Esophagus mucosa (tissue), 1 donor: ENCODE measurements at regions not wholly inside any gene's neighbourhood (a gene's known extent, or its start where the extent isn't known, plus 50 kb on each side); places are given as distances from the start of the nearest gene placed in this dataset.
"Not testable (repeated sequence)": the region's sequence is repeated elsewhere in the genome, so short reads cannot be mapped to it uniquely, and the experiment has no call there.

Experiments
- ATAC-seq: fragments of 200-7000 bp; cut with Tn5 transposase; one replicate; pipeline ENCODE4 v1.9.1; 2020
- donor health status: DM: yes; HTN: yes; CAD: no.

DNA sequence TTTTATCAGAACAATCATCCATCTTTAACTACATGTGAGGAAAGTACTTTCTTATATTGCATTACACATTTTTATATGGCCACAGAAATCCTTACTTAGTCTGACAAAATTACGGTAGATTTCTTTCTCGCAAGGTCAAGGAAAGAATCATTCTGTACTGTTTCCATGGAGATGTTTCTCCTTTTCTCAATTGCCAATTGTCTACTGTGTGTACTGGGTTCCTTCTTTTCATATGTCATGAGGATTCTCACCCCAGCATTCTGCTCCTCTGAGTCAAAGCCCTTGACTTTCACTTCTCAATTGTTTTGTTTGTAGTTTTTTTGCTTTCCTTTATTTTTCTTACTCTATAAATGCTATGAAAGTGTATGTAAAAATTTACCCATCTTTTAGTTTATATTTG is 99.3 kb upstream of the AGAP9 start:
- ATAC-seq, result not testable (repeated sequence)

DNA sequence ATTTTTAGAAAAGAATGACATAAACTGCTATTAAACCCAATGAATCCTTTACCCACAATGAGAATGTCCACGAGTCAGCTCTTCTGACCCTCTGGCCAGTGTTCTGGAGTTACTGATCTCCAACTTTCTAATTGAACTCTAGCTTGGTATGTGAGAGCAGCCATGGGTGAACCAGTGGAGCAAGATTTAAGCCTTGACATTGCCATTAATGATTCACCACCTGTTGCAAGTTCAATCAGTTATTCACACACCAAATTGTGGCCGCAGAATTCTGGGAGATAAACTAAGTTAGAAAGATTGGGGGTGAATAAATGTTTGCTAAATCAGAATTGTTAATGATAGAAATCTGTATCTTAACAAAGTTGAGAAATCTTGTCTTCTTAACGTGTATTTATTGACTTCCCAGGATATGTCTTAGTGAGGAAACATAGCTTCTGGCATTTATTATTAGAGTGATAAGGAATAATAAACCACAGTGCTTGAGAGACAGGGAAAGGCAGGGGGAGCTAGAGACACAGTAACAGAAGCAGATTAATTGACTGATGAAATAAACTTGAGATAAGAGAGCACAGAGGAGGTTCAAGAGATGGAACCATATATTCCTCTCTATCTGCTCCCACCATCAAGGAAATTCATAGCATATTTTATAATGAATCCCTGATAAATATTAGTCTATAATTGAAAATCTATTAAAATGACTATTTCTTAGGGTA is 96.0 kb upstream of the AGAP9 start:
- not testable (repeated sequence) for ATAC-seq

- ATAC-seq, result not testable (repeated sequence)
These were observed 85.9 kb upstream of the AGAP9 start for GRCh38 chr10:47609311-47609710.

DNA sequence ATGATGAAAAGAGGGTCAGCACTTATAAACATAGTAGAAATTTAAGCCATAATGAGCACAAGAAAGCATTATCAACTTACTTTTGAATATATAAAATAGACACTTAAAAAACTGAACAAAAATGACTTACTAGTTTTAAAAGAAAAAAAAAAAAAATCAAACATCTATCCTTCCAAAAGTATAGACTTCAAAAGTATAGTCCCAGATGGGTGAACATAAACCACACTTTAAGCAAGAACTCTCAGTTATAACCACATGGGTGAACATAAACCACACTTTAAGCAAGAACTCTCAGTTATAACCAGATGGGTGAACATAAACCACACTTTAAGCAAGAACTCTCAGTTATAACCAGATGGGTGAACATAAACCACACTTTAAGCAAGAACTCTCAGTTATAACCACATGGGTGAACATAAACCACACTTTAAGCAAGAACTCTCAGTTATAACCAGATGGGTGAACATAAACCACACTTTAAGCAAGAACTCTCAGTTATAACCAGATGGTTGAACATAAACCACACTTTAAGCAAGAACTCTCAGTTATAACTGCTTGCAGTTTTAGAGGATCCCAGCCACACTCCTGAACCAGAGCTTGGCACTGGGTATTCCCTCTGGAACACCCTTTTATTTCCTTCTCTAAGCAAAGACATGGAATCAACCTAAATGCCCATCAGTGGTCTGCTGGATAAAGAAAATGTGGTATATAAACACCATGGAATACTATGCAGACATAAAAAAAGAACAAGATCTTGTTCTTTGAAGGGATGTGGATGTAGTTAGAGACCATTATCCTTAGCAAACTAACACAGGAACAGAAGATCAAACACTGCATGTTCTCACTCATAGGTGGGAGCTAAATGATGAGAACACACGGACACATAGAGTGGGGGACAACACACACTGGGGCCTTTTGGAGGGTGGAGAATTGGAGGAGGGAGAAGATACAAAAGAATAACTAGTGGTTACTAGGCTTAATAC is 82.6 kb upstream of the AGAP9 start:
- not testable (repeated sequence) for ATAC-seq

- not testable (repeated sequence) for ATAC-seq
These were observed 77.2 kb upstream of the AGAP9 start for GRCh38 chr10:47600604-47601003.

DNA sequence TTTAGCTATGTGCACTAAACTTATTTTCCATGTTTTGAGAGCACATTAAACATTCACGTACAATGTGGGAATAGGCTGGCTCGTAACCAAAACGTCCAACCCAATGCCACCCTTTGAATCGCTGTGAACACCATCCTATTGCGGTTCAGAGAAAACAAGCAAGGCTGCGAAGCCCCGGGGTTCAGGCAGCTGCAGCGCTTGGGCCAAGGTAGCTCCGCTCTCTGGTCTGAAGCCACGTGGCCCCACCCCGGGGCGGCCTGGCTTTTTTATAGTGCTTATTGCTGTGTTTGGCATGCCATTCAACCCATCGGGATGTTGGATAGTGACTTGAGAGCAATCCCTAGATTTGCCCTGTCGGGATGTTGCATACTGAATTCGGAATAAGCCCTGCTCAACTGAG is 76.7 kb upstream of the AGAP9 start:
- ATAC-seq, result not testable (repeated sequence)

- not testable (repeated sequence) for ATAC-seq
These were observed 76.2 kb upstream of the AGAP9 start for GRCh38 chr10:47599657-47600056.

GRCh38 chr10:47593805-47594204 is 70.4 kb upstream of the AGAP9 start:
- ATAC-seq, result not testable (repeated sequence)

- not testable (repeated sequence) for ATAC-seq
These were observed 69.7 kb upstream of the AGAP9 start for GRCh38 chr10:47593129-47593528.

- not testable (repeated sequence) for ATAC-seq
These were observed 67.5 kb upstream of the AGAP9 start for GRCh38 chr10:47590956-47591355.

- not testable (repeated sequence) for ATAC-seq
These were observed 67.1 kb upstream of the AGAP9 start for GRCh38 chr10:47590534-47590933.

DNA sequence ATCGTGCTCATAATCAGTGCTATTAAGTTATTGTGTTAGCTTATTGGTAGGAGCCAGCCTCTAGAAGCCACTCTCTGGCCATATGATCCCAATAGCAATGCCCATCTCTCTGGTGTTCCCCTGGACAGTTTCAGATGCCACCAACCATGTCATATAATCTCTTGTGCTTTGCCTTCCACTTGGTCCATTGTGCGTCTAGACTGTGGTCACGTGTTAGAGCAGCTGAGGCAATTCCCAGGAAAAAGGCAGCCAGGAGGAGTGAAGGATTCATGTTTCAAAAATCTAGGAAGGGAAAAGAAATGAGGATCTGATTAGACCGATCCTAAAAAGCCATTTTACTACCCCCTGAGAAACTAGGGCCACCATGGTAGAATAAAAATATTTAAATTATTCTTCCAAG is 58.6 kb upstream of the AGAP9 start:
- ATAC-seq, result not testable (repeated sequence)

DNA sequence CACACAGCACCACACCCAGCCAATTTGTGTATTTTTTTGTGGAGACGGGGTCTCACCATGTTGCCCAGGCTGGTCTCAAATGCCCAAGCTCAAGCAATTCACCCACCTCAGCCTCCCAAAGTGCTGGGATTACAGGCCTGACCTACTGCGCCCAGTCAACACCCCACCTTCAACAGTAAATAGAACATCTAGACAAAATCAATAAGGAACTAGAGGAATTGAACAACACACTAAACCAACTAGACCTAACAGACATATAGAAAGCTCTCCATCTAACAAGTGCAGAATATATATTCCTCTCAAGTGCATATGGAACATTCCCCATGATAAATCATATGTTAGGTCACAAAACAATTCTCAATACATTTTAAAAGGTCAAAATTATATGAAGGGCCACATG is 56.6 kb upstream of the AGAP9 start:
- ATAC-seq, result not testable (repeated sequence)

- ATAC-seq, result not testable (repeated sequence)
These were observed 55.1 kb upstream of the AGAP9 start for GRCh38 chr10:47578547-47578946.
